GM19438 (cell line): ENCODE measurements at regions not wholly inside any gene's neighbourhood (a gene's known extent, or its start where the extent isn't known, plus 50 kb on each side); places are given as distances from the start of the nearest gene placed in this dataset.

ENCODE experiments used
- ATAC-seq: cut with Tn5 transposase; IDR thresholded peaks from one replicate; pipeline ENCODE4 v1.9.1; 2021; ENCODE audit warnings: low read depth; ENCODE audit not compliant: unreplicated experiment

GRCh38 chr12:67208281-67209067 is 60.7 kb upstream of the CAND1 start:
- no peak for ATAC-seq

- ATAC-seq = no peak
These were observed 58.1 kb upstream of the CAND1 start for GRCh38 chr12:67211029-67211428.

GRCh38 chr12:67211494-67211893 is 57.7 kb upstream of the CAND1 start:
- no peak for ATAC-seq

GRCh38 chr12:67217647-67218046 is 51.5 kb upstream of the CAND1 start:
- no peak for ATAC-seq
